ENCODE measurements at regions not wholly inside any gene's neighbourhood (a gene's known extent, or its start where the extent isn't known, plus 50 kb on each side); places are given as distances from the start of the nearest gene placed in this dataset.

DNA sequence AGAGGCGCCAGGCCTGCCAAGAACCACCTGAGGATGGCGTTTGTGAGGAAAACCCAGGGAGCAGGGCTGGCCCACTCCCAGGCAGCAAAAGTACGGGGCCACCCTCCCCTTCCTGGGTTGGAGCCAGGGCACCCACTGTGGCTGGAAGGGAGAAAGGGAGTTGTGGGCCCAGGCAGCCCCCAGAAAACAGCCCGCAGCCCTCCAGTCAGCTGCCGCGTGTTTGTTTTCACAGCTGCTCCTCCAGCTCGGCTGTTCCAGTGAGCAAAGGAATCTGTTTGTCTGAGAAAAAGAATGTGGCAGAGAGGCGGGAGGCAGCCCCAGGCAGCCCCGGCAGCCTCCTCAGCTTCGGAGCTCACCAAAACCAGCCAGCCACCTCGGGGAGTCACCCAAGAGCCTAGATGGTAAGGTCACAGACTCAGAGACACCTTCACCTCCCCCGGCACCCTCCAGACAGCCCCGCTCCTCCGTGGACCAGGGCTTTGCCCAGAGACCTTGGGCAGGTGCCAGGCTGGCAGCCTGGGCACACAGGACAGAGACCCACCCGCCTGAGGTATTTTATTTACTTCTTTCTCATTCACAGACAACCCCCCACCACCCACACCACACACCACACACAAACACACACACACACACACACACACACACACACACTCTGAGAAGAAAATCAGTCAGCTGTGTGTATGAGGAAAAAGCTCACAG, 338.1 kb downstream of the BCOR start:
- no peaks in the 10 kb centered on the region for H4K20me1 ChIP-seq (ENCODE audit: insufficient read depth, low read depth, low read length)
- no peaks in the 10 kb centered on the region for H3K36me3 ChIP-seq (ENCODE audit: insufficient read depth, low read length)
- H3K79me2 ChIP-seq (ENCODE audit: low read length): no peaks in the 10 kb centered on the region
- H3K4me2 ChIP-seq (ENCODE audit: low read depth, low read length, poor library complexity, severe bottlenecking): no peak overlapping the region
- no peak overlapping the region for H3K4me3 ChIP-seq (ENCODE audit: low read length)
- no peaks in the 10 kb centered on the region for H3K9me2 ChIP-seq (replicated peaks; ENCODE audit: insufficient read depth, low read length)
- DNase-seq: peak; percentile 28
- no peaks in the 10 kb centered on the region for H3K4me1 ChIP-seq (ENCODE audit: low read length)
- no peaks in the 10 kb centered on the region for H3K27me3 ChIP-seq (ENCODE audit: low read length)
- H3K9ac ChIP-seq (ENCODE audit: low read length): no peak overlapping the region
- H3K9me3 ChIP-seq (ENCODE audit: low read length): no peaks in the 10 kb centered on the region
- no peak overlapping the region for H3K27ac ChIP-seq (ENCODE audit: low read length)
- no peak overlapping the region for H2AFZ ChIP-seq (ENCODE audit: low read length)

DNA sequence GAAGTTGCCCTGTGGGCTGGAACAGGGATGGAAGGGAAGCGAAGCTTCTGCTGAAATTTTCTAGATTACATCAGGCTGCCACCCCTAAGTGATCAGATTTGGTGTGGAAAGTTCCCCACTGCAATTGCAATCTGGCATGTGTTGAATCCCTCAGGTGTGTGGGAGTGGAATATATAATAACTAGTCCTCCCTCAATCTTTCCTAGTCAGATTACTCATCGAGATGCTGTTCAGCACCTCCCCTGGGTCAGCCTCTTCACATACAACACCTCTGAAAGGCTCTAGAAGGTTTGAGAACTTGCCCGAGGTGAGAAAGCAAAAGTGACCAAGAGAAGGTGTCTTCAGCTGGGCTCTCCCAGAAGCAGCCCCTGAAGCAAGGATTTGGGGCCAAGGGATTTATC, 336.8 kb downstream of the BCOR start:
- H3K36me3 ChIP-seq (ENCODE audit: insufficient read depth, low read length): no peaks in the 10 kb centered on the region
- no peak overlapping the region for H3K9ac ChIP-seq (ENCODE audit: low read length)
- H2AFZ ChIP-seq (ENCODE audit: low read length): no peak overlapping the region
- H4K20me1 ChIP-seq (ENCODE audit: insufficient read depth, low read depth, low read length): no peaks in the 10 kb centered on the region
- H3K4me2 ChIP-seq (ENCODE audit: low read depth, low read length, poor library complexity, severe bottlenecking): no peak overlapping the region
- no peaks in the 10 kb centered on the region for H3K4me1 ChIP-seq (ENCODE audit: low read length)
- H3K79me2 ChIP-seq (ENCODE audit: low read length): no peaks in the 10 kb centered on the region
- no peaks in the 10 kb centered on the region for H3K27me3 ChIP-seq (ENCODE audit: low read length)
- H3K9me3 ChIP-seq (ENCODE audit: low read length): no peaks in the 10 kb centered on the region
- H3K9me2 ChIP-seq (replicated peaks; ENCODE audit: insufficient read depth, low read length): no peaks in the 10 kb centered on the region
- no peak for DNase-seq
- no peak overlapping the region for H3K27ac ChIP-seq (ENCODE audit: low read length)
- no peak overlapping the region for H3K4me3 ChIP-seq (ENCODE audit: low read length)

DNA sequence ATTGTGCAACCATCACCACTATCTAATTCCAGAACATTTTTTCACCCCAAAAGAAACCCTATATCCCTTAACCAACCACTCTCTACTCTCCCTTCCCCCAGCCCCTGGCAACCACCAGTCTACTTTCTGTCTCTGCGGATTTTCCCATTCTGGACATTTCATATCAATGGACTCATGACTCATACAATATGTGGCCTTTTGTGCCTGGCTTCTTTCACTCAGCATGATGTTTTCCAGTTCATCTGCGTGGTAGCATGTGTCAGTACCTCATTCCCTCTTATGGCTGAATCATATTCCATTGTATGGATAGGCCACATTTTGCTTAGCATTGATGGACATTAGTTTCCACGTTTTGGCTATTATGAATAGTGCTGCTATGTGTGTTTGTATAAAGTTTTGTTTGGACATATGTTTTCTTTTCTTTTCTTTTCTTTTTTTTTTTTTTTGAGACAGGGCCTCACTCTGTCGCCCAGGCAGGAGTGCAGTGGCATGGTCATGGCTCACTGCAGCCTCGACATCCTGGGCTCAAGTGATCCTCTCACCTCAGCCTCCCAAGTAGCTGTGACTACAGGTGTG, 335.4 kb downstream of the BCOR start:
- H3K36me3 ChIP-seq (ENCODE audit: insufficient read depth, low read length): no peaks in the 10 kb centered on the region
- H3K27ac ChIP-seq (ENCODE audit: low read length): no peak overlapping the region
- no peak overlapping the region for H3K4me3 ChIP-seq (ENCODE audit: low read length)
- no peaks in the 10 kb centered on the region for H4K20me1 ChIP-seq (ENCODE audit: insufficient read depth, low read depth, low read length)
- no peak overlapping the region for H3K9ac ChIP-seq (ENCODE audit: low read length)
- H2AFZ ChIP-seq (ENCODE audit: low read length): no peak overlapping the region
- H3K9me2 ChIP-seq (replicated peaks; ENCODE audit: insufficient read depth, low read length): no peaks in the 10 kb centered on the region
- H3K4me1 ChIP-seq (ENCODE audit: low read length): no peaks in the 10 kb centered on the region
- no peaks in the 10 kb centered on the region for H3K79me2 ChIP-seq (ENCODE audit: low read length)
- no peak for DNase-seq
- H3K4me2 ChIP-seq (ENCODE audit: low read depth, low read length, poor library complexity, severe bottlenecking): no peak overlapping the region
- no peaks in the 10 kb centered on the region for H3K9me3 ChIP-seq (ENCODE audit: low read length)
- no peaks in the 10 kb centered on the region for H3K27me3 ChIP-seq (ENCODE audit: low read length)

DNA sequence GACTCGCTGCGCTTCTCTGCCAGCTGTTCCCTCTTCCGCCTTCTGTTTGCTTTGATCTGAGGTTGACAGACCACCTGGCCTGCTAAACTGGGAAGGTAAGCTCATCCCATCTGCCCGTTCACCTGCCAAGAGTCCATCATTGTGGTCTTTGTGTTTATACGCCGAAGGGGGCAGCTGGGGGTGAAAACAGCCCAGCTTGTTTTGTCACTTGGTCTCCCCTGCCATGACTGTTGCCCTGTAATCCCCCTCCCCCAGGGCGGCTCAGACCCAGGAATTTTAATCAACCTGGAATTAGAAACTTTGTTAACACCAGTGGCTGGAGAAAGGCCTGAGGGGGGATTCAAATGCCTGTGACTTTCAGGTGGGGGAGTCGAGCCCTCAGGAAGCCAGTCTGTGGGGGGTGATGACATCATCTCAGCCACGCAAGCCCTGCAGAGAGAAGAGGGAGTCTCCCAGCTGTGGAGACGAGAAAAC, 333.3 kb downstream of the BCOR start:
- Histone ChIP-seq H3K27ac (ENCODE audit: low read length) (no peak overlapping the region), H3K4me2 (ENCODE audit: low read depth, low read length, poor library complexity, severe bottlenecking) (no peak overlapping the region), H3K9me3 (ENCODE audit: low read length) (no peaks in the 10 kb centered on the region), H3K27me3 (ENCODE audit: low read length) (no peaks in the 10 kb centered on the region), H3K4me1 (ENCODE audit: low read length) (no peaks in the 10 kb centered on the region), H4K20me1 (ENCODE audit: insufficient read depth, low read depth, low read length) (no peaks in the 10 kb centered on the region), H3K79me2 (ENCODE audit: low read length) (no peaks in the 10 kb centered on the region), H3K9ac (ENCODE audit: low read length) (no peak overlapping the region), H3K36me3 (ENCODE audit: insufficient read depth, low read length) (no peaks in the 10 kb centered on the region), H3K9me2 (replicated peaks; ENCODE audit: insufficient read depth, low read length) (no peaks in the 10 kb centered on the region), H3K4me3 (ENCODE audit: low read length) (no peak overlapping the region), H2AFZ (ENCODE audit: low read length) (no peak overlapping the region)
- no peak for DNase-seq

DNA sequence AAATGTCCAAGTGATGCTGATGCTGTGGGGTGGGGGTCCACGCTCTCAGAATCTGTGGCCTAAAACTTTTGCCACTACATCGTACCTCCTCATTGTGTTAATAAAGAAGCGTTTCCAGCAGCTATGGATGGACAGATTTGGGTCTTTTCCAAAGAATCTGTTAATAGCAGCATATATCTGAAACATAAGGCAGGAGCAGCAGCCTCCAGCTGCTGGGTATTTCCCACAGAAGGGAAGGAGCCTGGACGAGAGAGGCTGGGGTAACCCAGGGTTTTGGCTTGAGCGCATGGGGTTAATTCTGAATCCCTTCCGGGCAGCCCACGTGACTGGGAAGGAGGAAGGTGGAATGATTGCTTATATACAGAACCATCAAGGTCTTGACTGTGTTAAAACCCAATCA, 332.4 kb downstream of the BCOR start:
- Histone ChIP-seq H3K27ac (ENCODE audit: low read length) (no peak overlapping the region), H3K36me3 (ENCODE audit: insufficient read depth, low read length) (no peaks in the 10 kb centered on the region), H3K9ac (ENCODE audit: low read length) (no peak overlapping the region), H3K9me2 (replicated peaks; ENCODE audit: insufficient read depth, low read length) (no peaks in the 10 kb centered on the region), H3K4me3 (ENCODE audit: low read length) (no peak overlapping the region), H3K9me3 (ENCODE audit: low read length) (no peaks in the 10 kb centered on the region), H4K20me1 (ENCODE audit: insufficient read depth, low read depth, low read length) (no peaks in the 10 kb centered on the region), H2AFZ (ENCODE audit: low read length) (no peak overlapping the region), H3K27me3 (ENCODE audit: low read length) (no peaks in the 10 kb centered on the region), H3K4me1 (ENCODE audit: low read length) (no peaks in the 10 kb centered on the region), H3K79me2 (ENCODE audit: low read length) (no peaks in the 10 kb centered on the region), H3K4me2 (ENCODE audit: low read depth, low read length, poor library complexity, severe bottlenecking) (no peak overlapping the region)
- no peak for DNase-seq

DNA sequence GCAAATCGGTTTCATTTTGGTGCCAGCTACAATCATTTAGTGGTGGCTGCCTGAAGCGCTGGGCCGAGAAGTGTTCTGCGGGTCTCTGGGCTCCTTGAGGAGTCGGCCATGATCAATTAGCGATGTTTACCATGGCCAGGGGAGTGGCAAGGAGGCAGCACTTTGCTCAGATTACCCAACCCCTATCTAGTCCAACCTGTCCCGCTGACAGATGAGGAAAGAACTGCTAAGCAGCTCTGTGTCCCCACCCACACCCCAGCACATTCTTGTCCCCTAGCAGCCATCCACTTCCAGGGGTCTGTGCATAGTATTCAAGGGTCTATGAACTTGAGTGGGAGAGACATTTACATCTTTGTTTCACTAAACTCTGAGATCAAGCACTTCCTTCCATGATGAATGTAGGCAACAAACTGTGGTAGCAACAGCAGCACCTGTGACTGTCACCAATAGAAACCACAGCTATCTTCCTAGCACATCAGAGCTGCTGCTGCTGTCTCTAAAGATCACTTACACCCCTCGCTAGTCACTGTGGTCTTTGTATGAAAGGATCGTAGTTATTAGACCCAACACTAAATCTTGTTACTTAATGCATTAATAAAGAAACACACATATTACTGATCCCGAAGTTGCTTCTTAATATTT, 331.6 kb downstream of the BCOR start:
- Histone ChIP-seq H3K36me3 (ENCODE audit: insufficient read depth, low read length) (no peaks in the 10 kb centered on the region), H3K4me2 (ENCODE audit: low read depth, low read length, poor library complexity, severe bottlenecking) (no peak overlapping the region), H3K27me3 (ENCODE audit: low read length) (no peaks in the 10 kb centered on the region), H3K9ac (ENCODE audit: low read length) (no peak overlapping the region), H3K4me3 (ENCODE audit: low read length) (no peak overlapping the region), H3K79me2 (ENCODE audit: low read length) (no peaks in the 10 kb centered on the region), H3K27ac (ENCODE audit: low read length) (no peak overlapping the region), H4K20me1 (ENCODE audit: insufficient read depth, low read depth, low read length) (no peaks in the 10 kb centered on the region), H3K9me2 (replicated peaks; ENCODE audit: insufficient read depth, low read length) (no peaks in the 10 kb centered on the region), H3K4me1 (ENCODE audit: low read length) (no peaks in the 10 kb centered on the region), H3K9me3 (ENCODE audit: low read length) (no peaks in the 10 kb centered on the region), H2AFZ (ENCODE audit: low read length) (no peak overlapping the region)
- DNase-seq: no peak

DNA sequence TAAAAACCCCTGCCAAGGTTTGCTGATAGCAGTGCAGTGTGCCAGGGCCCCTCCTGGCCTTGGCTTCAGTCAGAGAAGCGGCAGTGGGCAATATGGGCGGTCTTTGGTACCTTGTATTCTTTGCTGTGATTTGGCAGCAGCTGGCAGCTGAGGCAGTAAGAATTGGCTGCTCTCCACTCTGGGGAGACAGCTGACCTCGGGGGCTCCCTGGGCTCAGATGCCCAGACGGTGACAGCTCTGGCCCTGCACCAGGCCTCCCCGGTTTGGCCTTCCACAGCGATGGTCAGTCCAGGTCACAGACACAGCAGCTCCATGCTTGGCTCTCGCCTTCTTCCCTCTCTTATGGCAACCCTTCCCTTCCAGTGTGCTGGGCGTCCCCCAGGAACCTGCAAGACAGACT, 330.9 kb downstream of the BCOR start:
- Histone ChIP-seq H3K4me2 (ENCODE audit: low read depth, low read length, poor library complexity, severe bottlenecking) (no peak overlapping the region), H3K27ac (ENCODE audit: low read length) (no peak overlapping the region), H3K4me3 (ENCODE audit: low read length) (no peak overlapping the region)

DNA sequence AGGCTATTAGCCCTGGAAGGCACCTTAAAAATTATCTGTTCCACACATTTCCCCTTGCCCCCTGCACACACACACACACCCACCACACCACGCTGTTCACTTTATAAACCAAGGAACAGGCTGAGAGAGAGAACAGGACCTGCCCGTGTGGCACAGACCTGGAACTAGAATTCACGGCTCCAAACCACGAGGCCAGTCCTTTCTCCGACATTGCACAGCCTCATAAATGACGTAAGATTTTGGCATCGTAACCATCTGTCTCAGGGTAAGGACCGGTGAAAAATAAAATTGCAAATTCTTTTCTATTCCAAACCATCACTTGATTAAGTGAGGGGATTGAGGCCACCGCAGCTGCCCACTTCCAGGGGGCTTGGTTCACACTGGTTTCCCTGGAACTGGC, 330.3 kb downstream of the BCOR start:
- no peaks in the 10 kb centered on the region for H3K9me3 ChIP-seq (ENCODE audit: low read length)
- H3K9ac ChIP-seq (ENCODE audit: low read length): no peak overlapping the region
- H3K79me2 ChIP-seq (ENCODE audit: low read length): no peaks in the 10 kb centered on the region
- no peaks in the 10 kb centered on the region for H3K9me2 ChIP-seq (replicated peaks; ENCODE audit: insufficient read depth, low read length)
- H3K36me3 ChIP-seq (ENCODE audit: insufficient read depth, low read length): no peaks in the 10 kb centered on the region
- H3K27me3 ChIP-seq (ENCODE audit: low read length): no peaks in the 10 kb centered on the region
- H2AFZ ChIP-seq (ENCODE audit: low read length): no peak overlapping the region
- DNase-seq: no peak
- H4K20me1 ChIP-seq (ENCODE audit: insufficient read depth, low read depth, low read length): no peaks in the 10 kb centered on the region
- no peak overlapping the region for H3K27ac ChIP-seq (ENCODE audit: low read length)
- H3K4me3 ChIP-seq (ENCODE audit: low read length): no peak overlapping the region
- no peak overlapping the region for H3K4me2 ChIP-seq (ENCODE audit: low read depth, low read length, poor library complexity, severe bottlenecking)
- H3K4me1 ChIP-seq (ENCODE audit: low read length): no peaks in the 10 kb centered on the region

More for the DNA sequence above, 330.9 kb downstream of the BCOR start:
- Histone ChIP-seq H3K79me2 (ENCODE audit: low read length) (no peaks in the 10 kb centered on the region), H3K9me3 (ENCODE audit: low read length) (no peaks in the 10 kb centered on the region), H3K9me2 (replicated peaks; ENCODE audit: insufficient read depth, low read length) (no peaks in the 10 kb centered on the region), H3K27me3 (ENCODE audit: low read length) (no peaks in the 10 kb centered on the region), H3K4me1 (ENCODE audit: low read length) (no peaks in the 10 kb centered on the region), H2AFZ (ENCODE audit: low read length) (no peak overlapping the region), H3K36me3 (ENCODE audit: insufficient read depth, low read length) (no peaks in the 10 kb centered on the region), H4K20me1 (ENCODE audit: insufficient read depth, low read depth, low read length) (no peaks in the 10 kb centered on the region), H3K9ac (ENCODE audit: low read length) (no peak overlapping the region)
- DNase-seq: no peak

Data from Karpas-422 (cell line).